ENCODE measurements at regions not wholly inside any gene's neighbourhood (a gene's known extent, or its start where the extent isn't known, plus 50 kb on each side); places are given as distances from the start of the nearest gene placed in this dataset.

- DNase-seq (ENCODE audit: low read depth), result no peak
These were observed 103.8 kb downstream of the ADSS2 start for GRCh38 chr1:244347942-244348341.

- DNase-seq (ENCODE audit: low read depth), result no peak
These were observed 102.6 kb downstream of the ADSS2 start for GRCh38 chr1:244349103-244349531.

GRCh38 chr1:244349581-244350001 lies 102.1 kb downstream of the ADSS2 start:
- no peak for DNase-seq (ENCODE audit: low read depth)

GRCh38 chr1:244350027-244350426 lies 101.7 kb downstream of the ADSS2 start:
- no peak for DNase-seq (ENCODE audit: low read depth)

- DNase-seq (ENCODE audit: low read depth), result no peak
These were observed 99.4 kb downstream of the ADSS2 start for GRCh38 chr1:244352156-244352830.

- DNase-seq (ENCODE audit: low read depth), result no peak
These were observed 98.1 kb downstream of the ADSS2 start for GRCh38 chr1:244353551-244354091.

GRCh38 chr1:244354810-244355278 lies 96.9 kb downstream of the ADSS2 start:
- DNase-seq (ENCODE audit: low read depth), result no peak

GRCh38 chr1:244356376-244356775 lies 95.3 kb downstream of the ADSS2 start:
- DNase-seq (ENCODE audit: low read depth), result no peak

All from stimulated activated CD8-positive, alpha-beta memory T cell treated with anti-CD3 and anti-CD28 coated beads, Interleukin-7, amount 100 ng/mL, for 24 hours (primary cell).